Right cardiac atrium (tissue), 5 donors: ENCODE measurements at regions not wholly inside any gene's neighbourhood (a gene's known extent, or its start where the extent isn't known, plus 50 kb on each side); places are given as distances from the start of the nearest gene placed in this dataset.

ENCODE experiments used
- ATAC-seq, 2 donors: fragments of 200-7000 bp; cut with Tn5 transposase; one replicate each; pipeline versions ENCODE4 v1.8.0 to v1.9.1; 2020; ENCODE audit warnings: moderate library complexity in 2 of 2, mild to moderate bottlenecking in 1 of 2
- DNase-seq, 3 donors: peaks; one replicate each; pipeline ENCODE4 v3.0.0-alpha.2; 2020
- H3K27ac ChIP-seq: one replicate; pipeline ENCODE4 v1.5.1; 2013; ENCODE audit warnings: mild to moderate bottlenecking, low read length, control low read depth, moderate library complexity
- H3K27me3 ChIP-seq: one replicate; pipeline ENCODE4 v1.6.1; 2013; ENCODE audit not compliant: control insufficient read depth, insufficient read depth
- H3K4me1 ChIP-seq: one replicate; pipeline ENCODE4 v1.6.1; 2013; ENCODE audit warnings: low read length; ENCODE audit not compliant: control insufficient read depth, insufficient read depth
- H3K4me3 ChIP-seq: one replicate; pipeline ENCODE4 v1.5.1; 2013; ENCODE audit warnings: low read length, control low read depth
- H3K9me3 ChIP-seq: one replicate; pipeline ENCODE4 v1.6.1; 2013; ENCODE audit warnings: low read length; ENCODE audit not compliant: control insufficient read depth
- WGBS: extraction: QIAGEN DNeasy Blood & Tissue Kit; methylation state at CpG from one replicate; pipeline ENCODE4 v1.1.7; 2013; 5-methylcytosine and 5-hydroxymethylcytosine counted together
- intact Hi-C, 4 donors: fragments of 100-400 bp; cut with DNase I; formaldehyde crosslinking; loops; one replicate each; pipeline versions ENCODE4 v1.11.0 to v1.14.0; 2022 to 2023
- donor health status: healthy with polysubstance abuse.
- donor health status: DM: no; HTN: yes; CAD: no.
- donor health status: DM: no; HTN: no; CAD: no.
- donor health status: DM: no; HTN: yes; CAD: no; lungs with severe emphysema.
- donor health status: DM: yes; HTN: yes; CAD: no.

GRCh38 chr1:72827278-72827677 lies 544.9 kb upstream of the NEGR1 start:
- Histone ChIP-seq H3K27me3 (no peaks in the 10 kb centered on the region), H3K4me1 (no peaks in the 10 kb centered on the region), H3K9me3 (no peaks in the 10 kb centered on the region), H3K4me3 (no peak overlapping the region), H3K27ac (no peak overlapping the region)
- intact Hi-C loops, result no loop called here
- DNase-seq (no peak), ATAC-seq (no peak)

DNA sequence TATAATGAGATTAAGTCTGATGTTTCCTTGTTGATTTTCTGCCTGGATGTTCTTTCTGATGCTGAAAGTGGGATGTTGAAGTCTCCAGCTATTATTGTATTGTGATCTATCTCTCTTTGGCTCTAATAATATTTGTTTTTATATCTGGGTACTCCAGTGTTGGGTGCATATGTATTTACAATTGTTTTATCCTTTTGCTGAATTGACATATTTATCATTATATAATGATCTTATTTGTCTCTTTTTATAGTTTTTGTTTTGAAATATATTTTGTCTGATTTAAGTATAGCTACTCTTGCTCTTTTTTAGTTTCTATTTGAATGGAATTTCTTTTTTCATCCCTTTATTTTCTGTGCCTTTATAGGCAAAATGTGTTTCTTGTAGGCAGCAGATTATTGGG lies 522.2 kb upstream of the NEGR1 start:
- no peak for ATAC-seq
- H3K27me3 ChIP-seq, result no peaks in the 10 kb centered on the region
- no peaks in the 10 kb centered on the region for H3K4me1 ChIP-seq
- no peak overlapping the region for H3K4me3 ChIP-seq
- intact Hi-C loops, result no loop called here
- no peaks in the 10 kb centered on the region for H3K9me3 ChIP-seq
- DNase-seq, result no peak
- H3K27ac ChIP-seq, result no peak overlapping the region

GRCh38 chr1:72781038-72781437 lies 498.7 kb upstream of the NEGR1 start:
- Histone ChIP-seq H3K4me1 (no peaks in the 10 kb centered on the region), H3K9me3 (no peaks in the 10 kb centered on the region), H3K4me3 (no peak overlapping the region), H3K27ac (no peak overlapping the region), H3K27me3 (no peaks in the 10 kb centered on the region)
- 58% methylated on average over 1 of the region's 1 CpG for WGBS
- no peak for DNase-seq
- intact Hi-C loops, result no loop called here
- ATAC-seq, result no peak

DNA sequence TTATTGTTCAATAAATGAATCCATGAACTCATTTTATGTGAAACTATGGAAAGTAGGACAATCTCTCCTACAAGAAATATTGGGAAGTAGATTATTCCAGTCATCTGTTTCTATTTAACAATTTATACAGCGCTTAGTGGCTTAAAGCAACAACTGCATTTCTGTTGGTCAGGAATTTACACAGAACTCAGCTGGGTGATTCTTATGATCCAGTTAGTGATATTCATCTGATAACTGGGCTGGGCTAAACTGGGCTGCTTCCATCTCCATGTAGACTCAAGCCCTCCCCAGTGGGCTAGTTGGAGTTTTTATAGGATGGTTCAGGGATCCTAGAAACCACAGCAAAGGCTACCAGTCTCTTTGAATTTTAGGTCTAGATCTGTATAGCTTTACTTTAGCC lies 497.9 kb upstream of the NEGR1 start:
- H3K4me3 ChIP-seq, result no peak overlapping the region
- no peaks in the 10 kb centered on the region for H3K9me3 ChIP-seq
- H3K27ac ChIP-seq, result no peak overlapping the region
- WGBS, result 92% methylated on average over 1 of the region's 1 CpG
- DNase-seq (no peak), ATAC-seq (no peak)
- H3K4me1 ChIP-seq, result no peaks in the 10 kb centered on the region
- H3K27me3 ChIP-seq, result no peaks in the 10 kb centered on the region
- intact Hi-C loops, result no loop called here

DNA sequence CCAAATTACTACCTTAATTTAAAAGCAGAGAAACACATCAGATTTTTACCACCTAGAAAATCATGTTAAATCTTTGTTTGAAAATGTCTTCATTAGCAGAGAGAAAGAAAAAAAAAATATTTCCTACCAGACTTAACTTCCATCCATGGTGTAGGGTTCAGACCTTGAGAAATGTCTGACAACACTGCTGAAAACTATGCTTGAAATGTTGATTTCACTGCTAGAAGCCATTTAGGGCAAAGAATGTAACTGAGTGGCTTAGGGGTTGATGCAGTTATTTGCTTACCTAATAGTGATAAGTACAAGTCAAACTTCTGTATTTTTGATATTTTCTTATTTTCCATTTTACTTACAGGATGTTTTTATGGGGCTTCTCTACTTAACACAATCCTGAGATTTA lies 495.6 kb upstream of the NEGR1 start:
- no peak for ATAC-seq
- Histone ChIP-seq H3K27ac (no peak overlapping the region), H3K4me3 (no peak overlapping the region)

GRCh38 chr1:72763481-72763880 lies 481.1 kb upstream of the NEGR1 start:
- Histone ChIP-seq H3K27ac (no peak overlapping the region), H3K27me3 (no peaks in the 10 kb centered on the region), H3K4me3 (no peak overlapping the region), H3K4me1 (no peaks in the 10 kb centered on the region), H3K9me3 (no peaks in the 10 kb centered on the region)
- 64% methylated on average over 2 of the region's 2 CpGs for WGBS
- ATAC-seq (no peak), DNase-seq (no peak)
- intact Hi-C loops, result no loop called here

More for the DNA sequence above, 495.6 kb upstream of the NEGR1 start:
- intact Hi-C loops, result no loop called here
- Histone ChIP-seq H3K9me3 (no peaks in the 10 kb centered on the region), H3K27me3 (no peaks in the 10 kb centered on the region), H3K4me1 (no peaks in the 10 kb centered on the region)
- no peak for DNase-seq

DNA sequence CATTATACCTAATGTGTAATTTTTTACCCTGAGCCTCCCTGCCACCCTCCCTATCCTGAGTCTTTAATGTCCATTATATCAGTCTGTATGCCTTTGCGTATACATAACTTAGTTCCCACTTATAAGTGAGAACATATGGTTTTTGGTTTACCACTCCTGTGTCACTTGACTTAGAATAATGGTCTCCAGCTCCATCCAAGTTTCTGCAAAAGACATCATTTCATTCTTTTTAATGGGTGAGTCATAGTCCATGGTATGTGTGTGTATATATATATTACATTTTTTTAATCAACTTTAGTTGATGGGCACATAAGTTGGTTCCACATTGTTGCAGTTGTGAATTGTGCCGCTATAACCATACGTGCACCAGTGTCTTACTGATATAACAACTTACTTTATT lies 477.1 kb upstream of the NEGR1 start:
- 64% methylated on average over 3 of the region's 3 CpGs for WGBS
- Histone ChIP-seq H3K9me3 (no peaks in the 10 kb centered on the region), H3K27me3 (no peaks in the 10 kb centered on the region), H3K27ac (no peak overlapping the region), H3K4me1 (no peaks in the 10 kb centered on the region), H3K4me3 (no peak overlapping the region)
- DNase-seq (no peak), ATAC-seq (no peak)
- intact Hi-C loops, result no loop called here

DNA sequence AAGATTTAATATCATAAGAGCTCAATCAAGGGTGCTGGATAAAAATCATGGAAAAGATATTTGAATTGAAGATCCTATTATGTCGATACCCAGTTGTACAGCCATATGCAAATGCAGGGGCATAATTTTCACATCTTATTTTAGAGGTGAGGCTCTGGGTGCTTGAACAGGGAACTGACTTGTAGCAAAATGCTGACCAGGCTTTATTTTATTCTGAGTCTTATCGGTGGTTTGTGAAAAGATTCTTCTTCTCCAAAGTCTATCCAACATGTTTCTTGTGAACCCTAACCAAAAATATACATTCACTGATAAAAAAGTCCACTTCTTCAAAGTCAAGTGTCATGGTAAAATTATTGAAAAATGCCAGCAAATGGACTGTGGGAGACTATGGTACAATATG lies 475.5 kb upstream of the NEGR1 start:
- no peaks in the 10 kb centered on the region for H3K4me1 ChIP-seq
- no peak overlapping the region for H3K4me3 ChIP-seq
- no peak for DNase-seq
- WGBS, result 95% methylated on average over 2 of the region's 2 CpGs
- H3K27ac ChIP-seq, result no peak overlapping the region
- no peak for ATAC-seq
- no peaks in the 10 kb centered on the region for H3K9me3 ChIP-seq
- intact Hi-C loops, result no loop called here
- H3K27me3 ChIP-seq, result no peaks in the 10 kb centered on the region

DNA sequence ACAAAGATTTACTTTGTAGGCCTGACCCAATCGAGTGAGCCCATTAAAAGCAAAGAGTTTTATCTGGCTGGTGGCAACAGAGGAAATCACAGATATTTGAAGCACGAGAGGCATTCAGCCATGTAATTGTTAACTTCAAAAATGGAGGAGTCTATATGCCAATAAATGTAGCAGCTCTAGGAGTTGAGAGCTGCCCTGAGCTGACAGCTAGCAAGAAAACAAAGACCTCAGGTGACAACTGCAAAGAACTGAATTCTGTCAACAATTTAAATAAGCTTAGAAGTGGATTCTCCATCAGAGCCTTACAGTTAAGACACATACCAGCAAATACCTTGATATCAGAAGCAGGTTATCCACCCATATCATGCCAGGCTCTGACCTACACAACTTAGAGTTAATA lies 463.1 kb upstream of the NEGR1 start:
- intact Hi-C loops, result no loop called here
- ATAC-seq (no peak), DNase-seq (no peak)
- no peak overlapping the region for H3K27ac ChIP-seq
- no peaks in the 10 kb centered on the region for H3K4me1 ChIP-seq
- H3K27me3 ChIP-seq, result no peaks in the 10 kb centered on the region
- no peak overlapping the region for H3K4me3 ChIP-seq
- H3K9me3 ChIP-seq, result no peaks in the 10 kb centered on the region
- 64% methylated on average over 2 of the region's 2 CpGs for WGBS

- no peak for DNase-seq
- no peaks in the 10 kb centered on the region for H3K27me3 ChIP-seq
- H3K27ac ChIP-seq, result no peak overlapping the region
- H3K4me1 ChIP-seq, result no peaks in the 10 kb centered on the region
- intact Hi-C loops, result no loop called here
- no peak for ATAC-seq
- no peaks in the 10 kb centered on the region for H3K9me3 ChIP-seq
- no peak overlapping the region for H3K4me3 ChIP-seq
- WGBS, result 85% methylated on average over 1 of the region's 1 CpG
Measured at GRCh38 chr1:72734415-72734814, 452.1 kb upstream of the NEGR1 start.

DNA sequence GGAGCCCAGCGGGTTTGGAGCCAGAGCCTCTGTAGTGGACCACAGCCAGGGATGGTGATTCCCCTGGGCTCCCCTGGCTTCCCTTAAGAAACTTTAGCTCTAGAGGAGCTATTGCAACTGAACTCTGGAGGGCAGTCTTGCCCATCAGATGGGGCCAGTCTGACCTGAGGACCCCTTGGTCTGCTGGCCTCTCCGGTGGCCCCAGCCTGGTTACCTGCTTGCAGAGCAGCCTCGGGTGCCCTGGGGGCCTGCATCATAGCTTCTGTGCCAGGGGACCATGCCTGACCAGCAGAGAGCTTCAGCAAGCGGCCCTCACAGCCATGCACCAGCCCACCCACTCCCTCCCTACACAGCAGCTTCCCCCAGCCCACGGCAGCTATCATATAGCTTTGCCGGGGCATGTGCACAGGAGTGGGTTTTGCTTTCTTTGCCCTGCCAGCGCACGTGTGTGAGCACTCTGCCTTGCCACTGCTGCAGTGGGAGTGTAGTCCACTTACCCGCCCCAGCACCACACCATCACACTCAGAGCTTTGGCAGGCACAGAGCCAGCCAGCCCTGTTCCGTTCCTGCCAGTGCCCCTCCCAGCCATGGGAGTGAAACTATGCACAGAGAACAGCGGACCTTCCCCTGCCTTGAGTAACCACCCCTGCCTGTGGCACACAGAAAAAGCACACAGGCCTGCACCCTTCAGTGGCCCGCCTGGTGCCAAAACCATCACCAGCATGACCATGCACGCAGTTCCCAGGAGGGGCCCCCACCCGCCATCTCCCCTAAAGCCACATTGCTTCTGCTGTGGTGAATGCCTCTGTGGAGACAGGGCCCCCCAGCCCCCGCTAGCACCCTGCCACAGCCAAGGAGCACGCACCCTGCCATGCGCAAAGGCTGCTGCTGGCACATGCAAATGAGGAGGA lies 442.9 kb upstream of the NEGR1 start:
- Histone ChIP-seq H3K9me3 (no peaks in the 10 kb centered on the region), H3K4me3 (no peak overlapping the region), H3K27me3 (no peaks in the 10 kb centered on the region), H3K27ac (no peak overlapping the region), H3K4me1 (no peaks in the 10 kb centered on the region)
- intact Hi-C loops, result no loop called here
- WGBS, result 75% methylated on average over 17 of the region's 17 CpGs
- DNase-seq, result peak in 2 of 3 donors; percentile 23 to 29
- ATAC-seq, result peak in 1 of 2 donors; percentile 36

DNA sequence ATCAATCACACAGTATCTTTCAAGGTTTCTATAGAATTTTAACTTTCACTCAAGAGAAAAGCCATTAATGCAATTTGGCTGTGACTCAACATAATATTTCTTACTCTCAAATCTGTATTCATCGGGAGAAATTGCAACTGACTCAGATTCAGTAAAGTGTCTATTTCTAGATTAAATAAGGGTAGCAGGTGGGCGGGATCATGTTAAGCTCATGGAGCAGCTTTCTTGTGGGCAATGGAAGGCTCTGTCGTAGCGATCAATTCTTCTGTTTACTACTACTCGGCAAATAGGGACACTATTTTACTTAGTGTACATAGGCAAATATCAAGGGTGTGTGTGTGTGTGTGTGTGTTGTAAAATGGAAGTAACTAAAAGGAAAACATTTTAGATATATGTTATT lies 423.6 kb upstream of the NEGR1 start:
- ATAC-seq (no peak), DNase-seq (no peak)
- H3K9me3 ChIP-seq, result no peaks in the 10 kb centered on the region
- intact Hi-C loops, result no loop called here
- WGBS, result 92% methylated on average over 5 of the region's 5 CpGs
- no peaks in the 10 kb centered on the region for H3K4me1 ChIP-seq
- H3K27me3 ChIP-seq, result no peaks in the 10 kb centered on the region
- no peak overlapping the region for H3K4me3 ChIP-seq
- H3K27ac ChIP-seq, result no peak overlapping the region
